Pulmonary artery endothelial cell (primary cell): ENCODE measurements at regions not wholly inside any gene's neighbourhood (a gene's known extent, or its start where the extent isn't known, plus 50 kb on each side); places are given as distances from the start of the nearest gene placed in this dataset.
"Not testable (repeated sequence)": the region's sequence is repeated elsewhere in the genome, so short reads cannot be mapped to it uniquely, and the experiment has no call there.

Experiments
- DNase-seq: peaks from one replicate; pipeline ENCODE4 v3.0.0-alpha.2; 2011; ENCODE audit warnings: low read depth, low spot score

GRCh38 chrX:46366381-46367207 lies 178.6 kb downstream of the ZNF674 start:
- no peak for DNase-seq

GRCh38 chrX:46354481-46354880 lies 190.7 kb downstream of the ZNF674 start:
- no peak for DNase-seq

- no peak for DNase-seq
Observed at GRCh38 chrX:46341767-46342322, 203.4 kb downstream of the ZNF674 start.

- no peak for DNase-seq
Observed at GRCh38 chrX:46340696-46341095, 204.5 kb downstream of the ZNF674 start.

- no peak for DNase-seq
Observed at GRCh38 chrX:46333550-46333949, 211.7 kb downstream of the ZNF674 start.

- no peak for DNase-seq
Observed at GRCh38 chrX:46330981-46331380, 214.2 kb downstream of the ZNF674 start.

GRCh38 chrX:46330513-46330912 lies 214.7 kb downstream of the ZNF674 start:
- DNase-seq, result no peak

GRCh38 chrX:46328133-46328532 lies 217.1 kb downstream of the ZNF674 start:
- no peak for DNase-seq

GRCh38 chrX:46327566-46328115 lies 217.6 kb downstream of the ZNF674 start:
- peak; percentile 70 for DNase-seq

- DNase-seq, result peak; percentile 37
Observed at GRCh38 chrX:46326161-46326560, 219.1 kb downstream of the ZNF674 start.

- peak; percentile 48 for DNase-seq
Observed at GRCh38 chrX:46325312-46325877, 219.8 kb downstream of the ZNF674 start.

GRCh38 chrX:46324166-46324565 lies 221.1 kb downstream of the ZNF674 start:
- DNase-seq, result no peak

GRCh38 chrX:46322929-46323328 lies 222.3 kb downstream of the ZNF674 start:
- DNase-seq, result not testable (repeated sequence)

- no peak for DNase-seq
Observed at GRCh38 chrX:46321676-46322075, 223.5 kb downstream of the ZNF674 start.

- DNase-seq, result no peak
Observed at GRCh38 chrX:46319750-46320149, 225.5 kb downstream of the ZNF674 start.

- no peak for DNase-seq
Observed at GRCh38 chrX:46318551-46318950, 226.7 kb downstream of the ZNF674 start.

- no peak for DNase-seq
Observed at GRCh38 chrX:46317163-46317562, 228.1 kb downstream of the ZNF674 start.

- DNase-seq, result no peak
Observed at GRCh38 chrX:46311581-46312120, 233.6 kb downstream of the ZNF674 start.

- DNase-seq, result no peak
Observed at GRCh38 chrX:46310815-46311497, 234.3 kb downstream of the ZNF674 start.

- no peak for DNase-seq
Observed at GRCh38 chrX:46308110-46308509, 237.1 kb downstream of the ZNF674 start.

- no peak for DNase-seq
Observed at GRCh38 chrX:46306103-46306502, 239.1 kb downstream of the ZNF674 start.

GRCh38 chrX:46305431-46305830 lies 239.8 kb downstream of the ZNF674 start:
- DNase-seq, result no peak
